Esophagus muscularis mucosa (tissue), 4 donors: ENCODE measurements at regions not wholly inside any gene's neighbourhood (a gene's known extent, or its start where the extent isn't known, plus 50 kb on each side); places are given as distances from the start of the nearest gene placed in this dataset.

Source experiments
- EP300 ChIP-seq: sonication (generic); formaldehyde crosslinking; IDR thresholded peaks from one replicate; pipeline ENCODE4 v1.6.1; 2017; ENCODE audit warnings: antibody characterized with exemption
- POLR2A ChIP-seq: fragments of 450-650 bp; IDR thresholded peaks from one replicate; pipeline ENCODE4 v1.6.1; 2017; ENCODE audit warnings: antibody characterized with exemption, moderate library complexity, mild to moderate bottlenecking, low read depth
- TF ChIP-seq, protein P1 (sequence below), 3 experiments: fragments of 200-600 bp in 2 of 3; fragments of 450-650 bp in 1 of 3; sonication (generic) in 2 of 3; IDR thresholded peaks; one replicate each; pipeline ENCODE4 v1.5.1; 2017 to 2019; ENCODE audit warnings: antibody characterized with exemption in 3 of 3, mild to moderate bottlenecking in 2 of 3, moderate library complexity in 1 of 3

DNA sequence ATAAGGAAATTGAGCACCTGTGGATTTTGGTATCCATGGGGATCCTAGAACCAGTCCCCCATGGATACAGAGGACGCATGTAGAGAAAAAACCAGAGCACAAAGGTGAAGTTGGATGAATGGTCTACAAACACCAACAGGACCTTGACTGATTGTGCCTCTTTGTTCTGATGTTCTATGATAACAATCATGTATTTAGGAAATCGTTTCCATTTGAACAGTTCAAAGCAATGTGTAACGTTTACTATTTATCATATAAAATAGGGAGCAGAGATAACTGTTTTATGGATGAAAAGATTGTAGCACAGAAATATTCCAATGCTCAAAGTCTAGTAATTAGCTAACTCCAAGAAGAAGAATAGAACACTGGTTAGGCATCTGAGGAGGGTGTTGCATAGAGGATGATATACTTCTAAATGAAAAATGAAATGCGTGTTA lies 116.3 kb upstream of the FN1 start:
- TF ChIP-seq, protein P1, sequence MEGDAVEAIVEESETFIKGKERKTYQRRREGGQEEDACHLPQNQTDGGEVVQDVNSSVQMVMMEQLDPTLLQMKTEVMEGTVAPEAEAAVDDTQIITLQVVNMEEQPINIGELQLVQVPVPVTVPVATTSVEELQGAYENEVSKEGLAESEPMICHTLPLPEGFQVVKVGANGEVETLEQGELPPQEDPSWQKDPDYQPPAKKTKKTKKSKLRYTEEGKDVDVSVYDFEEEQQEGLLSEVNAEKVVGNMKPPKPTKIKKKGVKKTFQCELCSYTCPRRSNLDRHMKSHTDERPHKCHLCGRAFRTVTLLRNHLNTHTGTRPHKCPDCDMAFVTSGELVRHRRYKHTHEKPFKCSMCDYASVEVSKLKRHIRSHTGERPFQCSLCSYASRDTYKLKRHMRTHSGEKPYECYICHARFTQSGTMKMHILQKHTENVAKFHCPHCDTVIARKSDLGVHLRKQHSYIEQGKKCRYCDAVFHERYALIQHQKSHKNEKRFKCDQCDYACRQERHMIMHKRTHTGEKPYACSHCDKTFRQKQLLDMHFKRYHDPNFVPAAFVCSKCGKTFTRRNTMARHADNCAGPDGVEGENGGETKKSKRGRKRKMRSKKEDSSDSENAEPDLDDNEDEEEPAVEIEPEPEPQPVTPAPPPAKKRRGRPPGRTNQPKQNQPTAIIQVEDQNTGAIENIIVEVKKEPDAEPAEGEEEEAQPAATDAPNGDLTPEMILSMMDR (IDR thresholded peaks at IDR 0.05) = no peak
- TF ChIP-seq POLR2A (no peak), EP300 (no peak)
